ENCODE measurements at regions not wholly inside any gene's neighbourhood (a gene's known extent, or its start where the extent isn't known, plus 50 kb on each side); places are given as distances from the start of the nearest gene placed in this dataset.

DNA sequence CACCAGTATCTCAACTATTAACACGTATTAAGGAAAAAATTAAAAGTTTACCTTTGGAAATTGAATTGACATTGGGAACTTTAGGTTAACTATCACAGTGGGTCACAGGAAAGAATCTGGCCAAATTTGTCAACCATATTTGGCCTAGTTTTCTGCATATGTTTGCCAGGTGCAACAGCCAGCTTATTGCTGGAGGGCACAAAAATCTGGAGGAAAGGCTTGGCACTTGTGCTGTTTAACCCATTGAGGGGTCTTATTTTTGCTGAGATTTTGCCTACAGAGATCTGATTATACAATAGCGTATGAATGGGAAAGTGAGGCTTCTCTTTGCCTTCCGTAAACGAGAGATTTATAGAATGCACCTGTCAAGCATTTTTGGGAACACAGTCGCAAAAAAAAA lies 190.4 kb downstream of the PRL start:
- Histone ChIP-seq H3K4me2 (ENCODE audit: insufficient read depth, low read length) (no peak overlapping the region), H3K9me3 (replicated peaks; ENCODE audit: control insufficient read depth, insufficient read depth, low read length) (no peaks in the 10 kb centered on the region), H3K27me3 (ENCODE audit: control insufficient read depth in 2 of 2, insufficient read depth in 2 of 2, low read length in 2 of 2) (no peaks in the 10 kb centered on the region), H3K79me2 (ENCODE audit: control insufficient read depth, insufficient read depth, low read length) (no peaks in the 10 kb centered on the region), H4K20me1 (replicated peaks; ENCODE audit: control insufficient read depth, extremely low read depth, insufficient read depth, low read length) (no peaks in the 10 kb centered on the region), H2AFZ (ENCODE audit: low read depth, low read length) (no peak overlapping the region), H3K9me1 (replicated peaks; ENCODE audit: control insufficient read depth, extremely low read depth, insufficient read depth, low read length) (no peaks in the 10 kb centered on the region), H3K36me3 (ENCODE audit: control insufficient read depth in 2 of 2, extremely low read depth in 1 of 2, insufficient read depth in 2 of 2, low read length in 2 of 2) (peaks cover 0 to 2% of the 10 kb centered on the region in 2 experiments), H3K27ac (ENCODE audit: insufficient read depth, low read depth, low read length) (no peak overlapping the region), H3K9ac (replicated peaks; ENCODE audit: extremely low read depth, insufficient read depth, low read length) (no peak overlapping the region), H3K4me1 (ENCODE audit: control insufficient read depth, extremely low read depth, insufficient read depth, low read length) (no peaks in the 10 kb centered on the region), H3K4me3 (replicated peaks in 1 of 3; ENCODE audit: insufficient read depth in 1 of 3, low read depth in 1 of 3, low read length in 3 of 3) (no peak overlapping the region)
- CTCF ChIA-PET: no interaction called here
- FAIRE-seq (no peak), DNase-seq (ENCODE audit: low read depth, low spot score) (no peak)
- dilution Hi-C loops (cut with MboI; ENCODE audit: extremely low pct_ligation_motif_present, low sequenced_read_pairs): no loop called here
- BruUV-seq (replicated peaks): no TSS peak
- POLR2A ChIA-PET: no interaction called here
- intact Hi-C loops (cut with micrococcal nuclease): no loop called here
- TF ChIP-seq MYC (IDR thresholded peaks at IDR 0.05; ENCODE audit: low read depth, low read length): no peak
- TF ChIP-seq, protein P1, sequence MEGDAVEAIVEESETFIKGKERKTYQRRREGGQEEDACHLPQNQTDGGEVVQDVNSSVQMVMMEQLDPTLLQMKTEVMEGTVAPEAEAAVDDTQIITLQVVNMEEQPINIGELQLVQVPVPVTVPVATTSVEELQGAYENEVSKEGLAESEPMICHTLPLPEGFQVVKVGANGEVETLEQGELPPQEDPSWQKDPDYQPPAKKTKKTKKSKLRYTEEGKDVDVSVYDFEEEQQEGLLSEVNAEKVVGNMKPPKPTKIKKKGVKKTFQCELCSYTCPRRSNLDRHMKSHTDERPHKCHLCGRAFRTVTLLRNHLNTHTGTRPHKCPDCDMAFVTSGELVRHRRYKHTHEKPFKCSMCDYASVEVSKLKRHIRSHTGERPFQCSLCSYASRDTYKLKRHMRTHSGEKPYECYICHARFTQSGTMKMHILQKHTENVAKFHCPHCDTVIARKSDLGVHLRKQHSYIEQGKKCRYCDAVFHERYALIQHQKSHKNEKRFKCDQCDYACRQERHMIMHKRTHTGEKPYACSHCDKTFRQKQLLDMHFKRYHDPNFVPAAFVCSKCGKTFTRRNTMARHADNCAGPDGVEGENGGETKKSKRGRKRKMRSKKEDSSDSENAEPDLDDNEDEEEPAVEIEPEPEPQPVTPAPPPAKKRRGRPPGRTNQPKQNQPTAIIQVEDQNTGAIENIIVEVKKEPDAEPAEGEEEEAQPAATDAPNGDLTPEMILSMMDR (IDR thresholded peaks at IDR 0.05; ENCODE audit: extremely low read depth in 1 of 2, insufficient read depth in 1 of 2, low read depth in 1 of 2, low read length in 2 of 2): no peak
- no peak for TF ChIP-seq EZH2 (IDR thresholded peaks at IDR 0.05; ENCODE audit: borderline replicate concordance, low read depth, low read length, severe bottlenecking)
- no peak for TF ChIP-seq FOS (IDR thresholded peaks at IDR 0.05; ENCODE audit: borderline replicate concordance, insufficient read depth, low read length)
- no peak for TF ChIP-seq GATA2 (IDR thresholded peaks at IDR 0.05; ENCODE audit: insufficient read depth, insufficient read length, low read depth, low read length)
- no peak for TF ChIP-seq POLR2AphosphoS5 (IDR thresholded peaks at IDR 0.05; ENCODE audit: insufficient read depth, low read depth, low read length)
- no peak for TF ChIP-seq POLR2A (IDR thresholded peaks at IDR 0.05; ENCODE audit: low read depth, low read length)
- no peak for TF ChIP-seq JUN (IDR thresholded peaks at IDR 0.05; ENCODE audit: borderline replicate concordance, insufficient read depth, insufficient read length, low read depth)
- TF ChIP-seq, protein P2, sequence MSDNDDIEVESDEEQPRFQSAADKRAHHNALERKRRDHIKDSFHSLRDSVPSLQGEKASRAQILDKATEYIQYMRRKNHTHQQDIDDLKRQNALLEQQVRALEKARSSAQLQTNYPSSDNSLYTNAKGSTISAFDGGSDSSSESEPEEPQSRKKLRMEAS (IDR thresholded peaks at IDR 0.05; ENCODE audit: insufficient read depth, insufficient read length): no peak

Data from endothelial cell of umbilical vein (primary cell).